ENCODE measurements at regions not wholly inside any gene's neighbourhood (a gene's known extent, or its start where the extent isn't known, plus 50 kb on each side); places are given as distances from the start of the nearest gene placed in this dataset.

DNA sequence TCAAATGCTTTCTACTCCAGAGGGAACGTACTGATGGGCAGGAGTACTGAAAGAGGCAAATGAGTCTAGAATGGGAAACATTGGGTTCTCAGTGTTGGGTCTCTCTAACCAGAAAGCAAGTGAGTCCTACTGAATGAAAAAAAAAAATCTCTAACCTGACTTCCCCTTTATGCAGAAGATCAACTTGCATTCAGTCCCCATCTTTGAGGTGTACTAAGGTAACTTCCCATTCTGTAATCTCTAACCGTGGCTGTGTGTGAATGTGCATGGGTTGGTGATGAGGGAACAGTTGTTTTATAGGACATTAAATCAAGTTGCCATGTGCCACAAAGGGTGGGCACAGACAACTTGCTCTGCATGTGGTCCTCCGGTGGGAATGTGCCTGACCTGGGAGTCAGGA, 264.6 kb upstream of the CLINT1 start:
- Mint-ChIP-seq H3K4me1 (ENCODE audit: low read depth) (no peaks in the 10 kb centered on the region), H3K27ac (no peak overlapping the region), H3K36me3 (ENCODE audit: low read depth) (no peaks in the 10 kb centered on the region), H3K4me3 (no peak overlapping the region), H3K9me3 (no peaks in the 10 kb centered on the region), H3K27me3 (peaks cover 19% of the 10 kb centered on the region)
- POLR2A ChIA-PET, result no interaction called here
- Histone ChIP-seq H3K9me3 (ENCODE audit: control insufficient read depth in 1 of 2, insufficient read depth in 1 of 2, low read length in 2 of 2) (no peaks in the 10 kb centered on the region), H3K4me3 (ENCODE audit: low read length) (no peak overlapping the region), H3K4me1 (ENCODE audit: insufficient read depth, low read length) (no peaks in the 10 kb centered on the region), H3K27ac (ENCODE audit: low read depth in 1 of 2, low read length in 2 of 2) (no peak overlapping the region), H3K36me3 (ENCODE audit: insufficient read depth, low read length) (no peaks in the 10 kb centered on the region), H3K27me3 (ENCODE audit: control insufficient read depth in 1 of 2, insufficient read depth in 2 of 2, low read length in 2 of 2) (no peaks in the 10 kb centered on the region)
- intact Hi-C loops (cut with DNase I, micrococcal nuclease), result no loop called here
- TF ChIP-seq, protein P1, sequence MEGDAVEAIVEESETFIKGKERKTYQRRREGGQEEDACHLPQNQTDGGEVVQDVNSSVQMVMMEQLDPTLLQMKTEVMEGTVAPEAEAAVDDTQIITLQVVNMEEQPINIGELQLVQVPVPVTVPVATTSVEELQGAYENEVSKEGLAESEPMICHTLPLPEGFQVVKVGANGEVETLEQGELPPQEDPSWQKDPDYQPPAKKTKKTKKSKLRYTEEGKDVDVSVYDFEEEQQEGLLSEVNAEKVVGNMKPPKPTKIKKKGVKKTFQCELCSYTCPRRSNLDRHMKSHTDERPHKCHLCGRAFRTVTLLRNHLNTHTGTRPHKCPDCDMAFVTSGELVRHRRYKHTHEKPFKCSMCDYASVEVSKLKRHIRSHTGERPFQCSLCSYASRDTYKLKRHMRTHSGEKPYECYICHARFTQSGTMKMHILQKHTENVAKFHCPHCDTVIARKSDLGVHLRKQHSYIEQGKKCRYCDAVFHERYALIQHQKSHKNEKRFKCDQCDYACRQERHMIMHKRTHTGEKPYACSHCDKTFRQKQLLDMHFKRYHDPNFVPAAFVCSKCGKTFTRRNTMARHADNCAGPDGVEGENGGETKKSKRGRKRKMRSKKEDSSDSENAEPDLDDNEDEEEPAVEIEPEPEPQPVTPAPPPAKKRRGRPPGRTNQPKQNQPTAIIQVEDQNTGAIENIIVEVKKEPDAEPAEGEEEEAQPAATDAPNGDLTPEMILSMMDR (IDR thresholded peaks at IDR 0.05), result no peak
- CTCF ChIA-PET, result no interaction called here
- DNase-seq, result no peak
- no peak for ATAC-seq (ENCODE audit: poor library complexity)

DNA sequence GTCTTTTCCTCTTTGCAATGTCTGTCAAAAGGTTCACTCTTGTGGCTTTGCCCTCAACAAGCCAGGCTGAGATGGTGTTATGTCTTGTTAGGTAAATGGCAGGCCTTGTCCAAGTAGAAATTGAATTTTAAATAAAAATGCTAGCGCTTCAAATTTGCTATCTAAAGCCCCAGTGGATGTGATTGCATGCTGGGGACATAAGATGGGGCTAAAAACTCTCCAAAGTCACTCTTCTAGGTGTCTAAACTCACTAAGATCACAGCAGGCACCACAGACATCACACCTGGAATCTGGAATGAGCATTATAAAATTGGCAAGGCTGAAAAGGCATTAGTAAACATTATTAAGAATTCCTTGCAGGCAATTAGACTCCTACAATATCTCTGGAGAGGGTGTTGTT, 262.7 kb upstream of the CLINT1 start:
- no peaks in the 10 kb centered on the region for H3K4me1 Mint-ChIP-seq (ENCODE audit: low read depth)
- ChIA-PET CTCF (no interaction called here), POLR2A (no interaction called here)
- TF ChIP-seq, protein P1 (IDR thresholded peaks at IDR 0.05), result no peak
- H3K9me3 Mint-ChIP-seq, result no peaks in the 10 kb centered on the region
- ATAC-seq (ENCODE audit: poor library complexity) (no peak), DNase-seq (no peak)
- no peaks in the 10 kb centered on the region for H3K36me3 Mint-ChIP-seq (ENCODE audit: low read depth)
- H3K27me3 Mint-ChIP-seq, result peaks cover 26% of the 10 kb centered on the region
- intact Hi-C loops (cut with DNase I, micrococcal nuclease), result no loop called here
- H3K4me3 Mint-ChIP-seq, result no peak overlapping the region
- Histone ChIP-seq H3K4me1 (ENCODE audit: insufficient read depth, low read length) (no peaks in the 10 kb centered on the region), H3K9me3 (ENCODE audit: control insufficient read depth in 1 of 2, insufficient read depth in 1 of 2, low read length in 2 of 2) (no peaks in the 10 kb centered on the region), H3K27ac (ENCODE audit: low read depth in 1 of 2, low read length in 2 of 2) (no peak overlapping the region), H3K27me3 (ENCODE audit: control insufficient read depth in 1 of 2, insufficient read depth in 2 of 2, low read length in 2 of 2) (no peaks in the 10 kb centered on the region), H3K4me3 (ENCODE audit: low read length) (no peak overlapping the region), H3K36me3 (ENCODE audit: insufficient read depth, low read length) (no peaks in the 10 kb centered on the region)
- no peak overlapping the region for H3K27ac Mint-ChIP-seq

DNA sequence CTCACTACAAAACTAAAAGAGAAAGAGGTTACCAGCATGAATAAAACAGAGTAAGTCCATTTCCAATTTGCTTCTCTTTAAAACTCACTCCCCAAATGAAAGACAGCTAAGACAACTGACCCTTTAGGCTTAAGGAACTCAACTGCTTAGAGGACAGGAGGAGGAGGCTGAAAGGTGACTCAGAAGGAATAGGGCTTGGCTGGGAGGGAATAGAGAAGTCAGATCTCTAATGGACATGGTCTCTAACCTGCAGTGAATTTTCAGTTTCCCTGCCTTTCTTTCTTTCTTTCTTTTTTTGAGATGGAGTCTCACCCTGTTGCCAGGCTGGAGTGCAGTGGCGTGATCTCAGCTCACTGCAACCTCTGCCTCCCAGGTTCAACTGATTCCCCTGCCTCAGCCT, 261.8 kb upstream of the CLINT1 start:
- no peaks in the 10 kb centered on the region for H3K36me3 ChIP-seq (ENCODE audit: insufficient read depth, low read length)
- ATAC-seq (ENCODE audit: poor library complexity) (no peak), DNase-seq (no peak)
- no peaks in the 10 kb centered on the region for H3K27me3 ChIP-seq (ENCODE audit: control insufficient read depth in 1 of 2, insufficient read depth in 2 of 2, low read length in 2 of 2)
- no peaks in the 10 kb centered on the region for H3K9me3 Mint-ChIP-seq
- no peaks in the 10 kb centered on the region for H3K9me3 ChIP-seq (ENCODE audit: control insufficient read depth in 1 of 2, insufficient read depth in 1 of 2, low read length in 2 of 2)
- CTCF ChIA-PET, result no interaction called here
- POLR2A ChIA-PET, result no interaction called here
- H3K4me1 Mint-ChIP-seq (ENCODE audit: low read depth), result no peaks in the 10 kb centered on the region
- no peak overlapping the region for H3K4me3 ChIP-seq (ENCODE audit: low read length)
- no peaks in the 10 kb centered on the region for H3K36me3 Mint-ChIP-seq (ENCODE audit: low read depth)
- H3K4me1 ChIP-seq (ENCODE audit: insufficient read depth, low read length), result no peaks in the 10 kb centered on the region
- TF ChIP-seq, protein P1 (IDR thresholded peaks at IDR 0.05), result no peak
- intact Hi-C loops (cut with DNase I, micrococcal nuclease), result no loop called here
- H3K4me3 Mint-ChIP-seq, result no peak overlapping the region
- peaks cover 34% of the 10 kb centered on the region for H3K27me3 Mint-ChIP-seq
- no peak overlapping the region for H3K27ac Mint-ChIP-seq
- no peak overlapping the region for H3K27ac ChIP-seq (ENCODE audit: low read depth in 1 of 2, low read length in 2 of 2)

Data from CD4-positive, alpha-beta T cell (primary cell).